Effector memory CD8-positive, alpha-beta T cell (primary cell): ENCODE measurements at regions not wholly inside any gene's neighbourhood (a gene's known extent, or its start where the extent isn't known, plus 50 kb on each side); places are given as distances from the start of the nearest gene placed in this dataset.
"Not testable (repeated sequence)": the region's sequence is repeated elsewhere in the genome, so short reads cannot be mapped to it uniquely, and the experiment has no call there.

Experiments
- ATAC-seq: fragments of 150-1000 bp; cut with Tn5 transposase; replicated peaks from 2 replicates; pipeline ENCODE4 v1.10.0; 2021; ENCODE audit warnings: mild to moderate bottlenecking, moderate library complexity
- DNase-seq, 3 experiments: peaks; one replicate each; pipeline ENCODE4 v3.0.0; 2021
- H3K27ac Mint-ChIP-seq, 2 donors: one replicate each; pipeline ENCODE4 v1.8.0; 2022; ENCODE audit warnings: mild to moderate bottlenecking in 2 of 2, mixed read lengths in 2 of 2, moderate library complexity in 2 of 2
- H3K27me3 Mint-ChIP-seq, 2 donors: one replicate each; pipeline ENCODE4 v1.8.0; 2022; ENCODE audit warnings: mixed read lengths in 2 of 2
- H3K36me3 Mint-ChIP-seq: one replicate; pipeline ENCODE4 v1.8.0; 2022; ENCODE audit warnings: mild to moderate bottlenecking, moderate library complexity, mixed read lengths; ENCODE audit not compliant: insufficient read depth
- H3K4me1 Mint-ChIP-seq, 2 donors: one replicate each; pipeline ENCODE4 v1.8.0; 2022; ENCODE audit warnings: low read depth in 2 of 2, mixed read lengths in 2 of 2
- H3K4me3 Mint-ChIP-seq, 2 donors: one replicate each; pipeline ENCODE4 v1.8.0; 2022; ENCODE audit warnings: mild to moderate bottlenecking in 2 of 2, mixed read lengths in 2 of 2, moderate library complexity in 2 of 2
- H3K9me3 Mint-ChIP-seq, 2 donors: one replicate each; pipeline ENCODE4 v1.8.0; 2022; ENCODE audit warnings: mixed read lengths in 2 of 2

DNA sequence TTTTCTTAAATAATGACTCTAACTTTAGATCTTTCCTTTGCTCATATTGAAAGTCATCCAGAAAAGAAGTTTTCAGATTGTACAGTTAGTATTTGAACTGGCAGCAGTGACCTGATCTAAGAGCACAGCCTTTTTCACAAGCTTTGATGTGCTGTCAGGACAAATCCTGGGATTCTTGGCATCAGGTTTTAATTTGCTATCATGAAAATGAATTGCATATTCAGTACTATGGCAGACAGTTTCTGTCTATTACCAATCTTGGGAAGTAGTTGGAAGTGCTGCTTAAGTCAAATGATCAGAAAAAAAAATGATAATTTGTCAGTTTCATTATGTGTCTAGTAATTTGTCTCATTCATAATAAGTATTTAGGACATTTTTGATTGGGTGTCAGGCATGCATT lies 925.6 kb upstream of the ARRDC3 start:
- no peak overlapping the region for H3K4me3 Mint-ChIP-seq
- no peaks in the 10 kb centered on the region for H3K27me3 Mint-ChIP-seq
- no peak for ATAC-seq
- peaks cover 0 to 1% of the 10 kb centered on the region in 2 donors for H3K9me3 Mint-ChIP-seq
- no peak overlapping the region for H3K27ac Mint-ChIP-seq
- H3K4me1 Mint-ChIP-seq, result no peaks in the 10 kb centered on the region
- DNase-seq, result no peak
- H3K36me3 Mint-ChIP-seq, result no peaks in the 10 kb centered on the region

DNA sequence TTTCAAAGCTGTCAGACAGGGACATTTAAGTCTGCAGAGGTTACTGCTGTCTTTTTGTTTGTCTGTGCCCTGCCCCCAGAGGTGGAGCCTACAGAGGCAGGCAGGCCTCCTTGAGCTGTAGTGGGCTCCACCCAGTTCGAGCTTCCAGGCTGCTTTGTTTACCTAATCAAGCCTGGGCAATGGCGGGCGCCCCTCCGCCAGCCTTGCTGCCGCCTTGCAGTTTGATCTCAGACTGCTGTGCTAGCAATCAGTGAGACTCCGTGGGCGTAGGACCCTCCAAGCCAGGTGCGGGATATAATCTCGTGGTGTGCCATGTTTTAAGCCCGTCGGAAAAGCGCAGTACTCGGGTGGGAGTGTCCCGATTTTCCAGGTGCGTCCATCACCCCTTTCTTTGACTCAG lies 919.2 kb upstream of the ARRDC3 start:
- H3K4me1 Mint-ChIP-seq, H3K27me3 Mint-ChIP-seq, DNase-seq, H3K9me3 Mint-ChIP-seq, H3K4me3 Mint-ChIP-seq, ATAC-seq, H3K36me3 Mint-ChIP-seq, H3K27ac Mint-ChIP-seq: not testable (repeated sequence)

DNA sequence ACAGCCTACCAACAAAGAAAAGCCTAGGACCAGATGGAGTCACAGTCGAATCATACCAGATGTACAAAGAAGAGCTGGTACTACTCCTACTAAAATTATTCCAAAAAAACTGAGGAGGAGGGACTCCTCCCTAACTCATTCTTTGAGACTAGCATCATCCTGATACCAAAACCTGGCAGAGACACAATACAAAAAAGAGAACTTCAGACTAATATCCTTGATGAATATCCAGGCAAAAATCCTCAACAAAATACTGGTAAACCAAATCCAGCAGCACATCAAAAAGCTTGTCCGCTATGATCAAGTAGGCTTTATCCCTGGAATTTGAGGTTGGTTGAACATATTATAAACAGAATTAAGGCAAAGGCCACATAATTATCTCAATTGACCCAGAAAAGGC lies 900.4 kb upstream of the ARRDC3 start:
- DNase-seq (no peak), ATAC-seq (no peak)
- H3K27ac Mint-ChIP-seq, result no peak overlapping the region
- no peaks in the 10 kb centered on the region for H3K4me1 Mint-ChIP-seq
- H3K9me3 Mint-ChIP-seq, result peaks cover 6 to 33% of the 10 kb centered on the region in 2 donors
- no peaks in the 10 kb centered on the region for H3K27me3 Mint-ChIP-seq
- no peaks in the 10 kb centered on the region for H3K36me3 Mint-ChIP-seq
- H3K4me3 Mint-ChIP-seq, result no peak overlapping the region

DNA sequence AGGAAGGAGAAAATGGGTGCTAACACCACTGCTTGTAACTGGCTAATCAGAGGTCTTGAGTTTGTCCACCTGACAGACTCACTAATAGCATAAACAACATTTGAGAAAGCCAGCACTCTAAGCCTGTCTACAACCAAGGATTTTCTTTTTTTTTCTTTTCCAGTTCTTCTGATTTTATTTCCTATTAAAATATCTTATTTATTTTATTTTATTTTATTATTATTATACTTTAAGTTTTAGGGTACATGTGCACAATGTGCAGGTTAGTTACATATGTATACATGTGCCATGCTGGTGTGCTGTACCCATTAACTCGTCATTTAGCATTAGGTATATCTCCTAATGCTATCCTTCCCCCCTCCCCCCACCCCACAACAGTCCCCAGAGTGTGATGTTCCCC lies 888.6 kb upstream of the ARRDC3 start:
- not testable (repeated sequence) for ATAC-seq, H3K4me1 Mint-ChIP-seq, H3K36me3 Mint-ChIP-seq, DNase-seq, H3K27ac Mint-ChIP-seq, H3K4me3 Mint-ChIP-seq, H3K27me3 Mint-ChIP-seq
- peaks cover 7 to 23% of the 10 kb centered on the region in 2 donors for H3K9me3 Mint-ChIP-seq

GRCh38 chr5:92268343-92268742 lies 885.2 kb upstream of the ARRDC3 start:
- no peak for DNase-seq
- Mint-ChIP-seq H3K27me3 (no peaks in the 10 kb centered on the region), H3K36me3 (no peaks in the 10 kb centered on the region), H3K4me1 (no peaks in the 10 kb centered on the region), H3K9me3 (peaks cover 9 to 23% of the 10 kb centered on the region in 2 donors), H3K27ac (no peak overlapping the region), H3K4me3 (no peak overlapping the region)
- ATAC-seq, result no peak

DNA sequence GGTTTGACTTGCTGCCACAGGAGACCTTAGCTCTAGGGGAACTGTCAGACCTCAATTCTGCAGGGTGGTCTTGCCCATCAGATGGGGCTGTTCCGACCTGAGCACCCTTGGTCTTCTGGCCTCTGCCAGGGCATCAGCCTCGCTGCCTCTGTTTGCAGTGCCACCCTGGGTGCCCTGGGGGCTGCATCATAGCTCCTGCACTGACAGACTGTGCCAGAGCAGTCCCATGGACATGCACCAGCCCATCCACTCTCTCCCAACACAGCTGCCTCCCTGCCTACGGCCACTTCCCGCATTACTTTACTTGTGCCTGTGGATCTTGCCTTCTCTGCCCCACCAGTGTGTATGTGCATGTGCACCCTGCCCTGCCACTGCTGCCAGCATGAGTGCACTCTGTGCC lies 884.7 kb upstream of the ARRDC3 start:
- H3K9me3 Mint-ChIP-seq, result peaks cover 9 to 23% of the 10 kb centered on the region in 2 donors
- H3K36me3 Mint-ChIP-seq, result no peaks in the 10 kb centered on the region
- H3K4me3 Mint-ChIP-seq, result no peak overlapping the region
- no peak for DNase-seq
- no peak for ATAC-seq
- no peaks in the 10 kb centered on the region for H3K4me1 Mint-ChIP-seq
- no peaks in the 10 kb centered on the region for H3K27me3 Mint-ChIP-seq
- H3K27ac Mint-ChIP-seq, result no peak overlapping the region

DNA sequence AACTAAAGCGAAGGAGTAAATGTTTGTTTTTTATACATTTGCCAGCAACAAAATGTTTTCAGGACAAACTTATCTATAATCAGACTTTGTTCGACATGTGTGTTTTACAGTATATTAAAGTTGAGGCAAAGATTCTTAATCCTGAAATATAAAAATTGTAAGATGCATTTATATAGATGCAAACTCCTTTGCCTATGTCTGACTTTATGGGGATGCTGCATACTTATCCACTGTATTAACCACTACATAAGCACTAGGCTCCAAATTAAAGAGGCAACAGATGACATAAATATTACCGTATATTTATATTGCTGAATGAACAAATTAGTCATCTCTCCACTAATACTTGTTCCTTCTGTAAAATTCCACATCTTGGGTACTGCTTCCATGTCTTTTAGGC lies 882.7 kb upstream of the ARRDC3 start:
- Mint-ChIP-seq H3K4me1 (no peaks in the 10 kb centered on the region), H3K36me3 (no peaks in the 10 kb centered on the region), H3K9me3 (peaks cover 8 to 23% of the 10 kb centered on the region in 2 donors), H3K27ac (no peak overlapping the region), H3K4me3 (no peak overlapping the region), H3K27me3 (no peaks in the 10 kb centered on the region)
- ATAC-seq (no peak), DNase-seq (no peak)

DNA sequence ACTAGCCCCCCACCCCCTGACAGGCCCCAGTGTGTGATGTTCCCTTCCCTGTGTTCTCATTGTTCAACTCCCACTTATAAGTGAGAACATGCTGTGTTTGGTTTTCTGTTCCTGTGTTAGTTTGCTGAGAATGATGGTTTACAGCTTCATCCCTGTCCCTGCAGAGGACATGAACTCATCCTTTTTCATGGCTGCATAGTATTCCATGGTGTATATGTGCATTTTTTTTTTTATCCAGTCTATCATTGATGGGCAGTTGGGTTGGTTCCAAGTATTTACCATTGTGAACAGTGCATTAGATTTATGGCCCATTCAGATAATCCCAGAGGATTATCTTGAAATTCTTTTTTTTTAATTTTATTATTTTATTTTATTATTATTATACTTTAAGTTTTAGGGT lies 872.5 kb upstream of the ARRDC3 start:
- H3K9me3 Mint-ChIP-seq, result peaks cover 9 to 28% of the 10 kb centered on the region in 2 donors
- H3K4me3 Mint-ChIP-seq, H3K36me3 Mint-ChIP-seq, H3K27ac Mint-ChIP-seq, DNase-seq, H3K4me1 Mint-ChIP-seq, ATAC-seq, H3K27me3 Mint-ChIP-seq: not testable (repeated sequence)

DNA sequence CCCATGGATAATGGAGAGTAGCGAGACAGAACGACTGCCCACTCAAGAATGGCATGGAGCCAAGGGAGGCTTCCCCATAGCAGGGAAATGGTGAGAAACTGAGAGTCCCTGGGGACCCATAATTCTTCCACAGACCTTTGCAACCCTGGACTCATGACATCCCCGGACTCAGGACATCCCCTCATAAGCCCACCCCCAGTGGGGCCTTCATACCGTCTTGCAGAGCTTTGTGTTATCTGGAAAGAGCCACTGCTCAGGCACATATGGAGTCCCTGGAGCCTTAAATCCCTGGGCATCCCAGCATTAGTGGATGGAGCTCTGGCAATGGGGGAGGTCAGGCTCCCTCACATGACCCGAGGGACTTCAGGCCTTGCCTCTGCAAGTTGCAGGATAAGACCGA lies 865.4 kb upstream of the ARRDC3 start:
- DNase-seq (no peak), ATAC-seq (no peak)
- no peaks in the 10 kb centered on the region for H3K4me1 Mint-ChIP-seq
- no peak overlapping the region for H3K4me3 Mint-ChIP-seq
- no peaks in the 10 kb centered on the region for H3K27me3 Mint-ChIP-seq
- H3K27ac Mint-ChIP-seq, result no peak overlapping the region
- H3K36me3 Mint-ChIP-seq, result no peaks in the 10 kb centered on the region
- H3K9me3 Mint-ChIP-seq, result peaks cover 9 to 20% of the 10 kb centered on the region in 2 donors

DNA sequence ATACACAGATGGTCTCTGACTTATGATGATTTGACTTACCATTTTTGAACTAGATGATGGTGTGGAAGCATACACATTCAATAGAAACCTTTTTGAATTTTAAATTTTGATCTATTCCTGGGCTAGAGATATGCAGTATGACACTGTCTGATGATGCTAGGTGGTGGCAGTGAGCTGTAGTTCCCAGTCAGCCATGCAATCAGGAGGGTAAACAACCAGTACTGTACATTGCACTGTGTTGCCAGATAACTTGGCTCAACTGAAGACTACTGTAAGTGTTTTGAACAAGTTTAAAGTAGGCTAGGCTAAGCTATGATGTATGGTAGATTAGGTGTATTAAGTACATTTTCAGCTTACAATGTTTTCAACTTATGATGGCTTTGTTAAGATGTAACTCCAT lies 859.1 kb upstream of the ARRDC3 start:
- peaks cover 0 to 4% of the 10 kb centered on the region in 2 donors for H3K9me3 Mint-ChIP-seq
- no peak for ATAC-seq
- no peaks in the 10 kb centered on the region for H3K4me1 Mint-ChIP-seq
- H3K27ac Mint-ChIP-seq, result no peak overlapping the region
- DNase-seq, result no peak
- no peaks in the 10 kb centered on the region for H3K36me3 Mint-ChIP-seq
- no peaks in the 10 kb centered on the region for H3K27me3 Mint-ChIP-seq
- H3K4me3 Mint-ChIP-seq, result no peak overlapping the region

GRCh38 chr5:92237896-92238295 lies 854.8 kb upstream of the ARRDC3 start:
- DNase-seq (no peak), ATAC-seq (no peak)
- peaks cover 4 to 20% of the 10 kb centered on the region in 2 donors for H3K9me3 Mint-ChIP-seq

GRCh38 chr5:92222449-92222848 lies 839.3 kb upstream of the ARRDC3 start:
- Mint-ChIP-seq H3K4me3 (no peak overlapping the region), H3K27ac (no peak overlapping the region), H3K9me3 (peaks cover 11 to 16% of the 10 kb centered on the region in 2 donors), H3K4me1 (no peaks in the 10 kb centered on the region), H3K27me3 (no peaks in the 10 kb centered on the region), H3K36me3 (no peaks in the 10 kb centered on the region)
- DNase-seq (no peak), ATAC-seq (no peak)

More at GRCh38 chr5:92237896-92238295, 854.8 kb upstream of the ARRDC3 start:
- H3K4me3 Mint-ChIP-seq, result no peak overlapping the region
- no peaks in the 10 kb centered on the region for H3K4me1 Mint-ChIP-seq
- no peaks in the 10 kb centered on the region for H3K27me3 Mint-ChIP-seq
- H3K36me3 Mint-ChIP-seq, result no peaks in the 10 kb centered on the region
- H3K27ac Mint-ChIP-seq, result no peak overlapping the region

- not testable (repeated sequence) for H3K27ac Mint-ChIP-seq, H3K36me3 Mint-ChIP-seq, H3K4me1 Mint-ChIP-seq, H3K9me3 Mint-ChIP-seq, H3K27me3 Mint-ChIP-seq, ATAC-seq, DNase-seq, H3K4me3 Mint-ChIP-seq
These were observed 833.7 kb upstream of the ARRDC3 start for GRCh38 chr5:92216852-92217251.

- Mint-ChIP-seq H3K4me3 (no peak overlapping the region), H3K27ac (no peak overlapping the region), H3K4me1 (no peaks in the 10 kb centered on the region), H3K36me3 (no peaks in the 10 kb centered on the region), H3K9me3 (peaks cover 0 to 4% of the 10 kb centered on the region in 2 donors), H3K27me3 (no peaks in the 10 kb centered on the region)
- ATAC-seq (no peak), DNase-seq (no peak)
These were observed 832.0 kb upstream of the ARRDC3 start for GRCh38 chr5:92215116-92215515.

- Mint-ChIP-seq H3K9me3 (peaks cover 6 to 13% of the 10 kb centered on the region in 2 donors), H3K27ac (no peak overlapping the region), H3K36me3 (no peaks in the 10 kb centered on the region), H3K27me3 (no peaks in the 10 kb centered on the region), H3K4me3 (no peak overlapping the region), H3K4me1 (no peaks in the 10 kb centered on the region)
- DNase-seq (no peak), ATAC-seq (no peak)
These were observed 825.1 kb upstream of the ARRDC3 start for GRCh38 chr5:92208265-92208664.
